HCT116 (cell line): ENCODE measurements at regions not wholly inside any gene's neighbourhood (a gene's known extent, or its start where the extent isn't known, plus 50 kb on each side); places are given as distances from the start of the nearest gene placed in this dataset.

ENCODE experiments used
- ATAC-seq: fragments of 200-7000 bp; cut with Tn5 transposase; 2 replicates; pipeline ENCODE4 v1.9.1; 2020; ENCODE audit warnings: mild to moderate bottlenecking, moderate library complexity
- BruUV-seq: library from RNA; stranded (reverse); fragments of 400-500 nt; replicated peaks from 2 replicates; lab custom pipeline; 2021; lab: Mats Ljungman, UMichigan
- CTCF ChIA-PET: fragments of 300-600 bp; sonication (Branson Sonifier 250); formaldehyde crosslinking; loops from one replicate; lab custom pipeline; 2021; ENCODE audit warnings: antibody characterized with exemption; lab: Charles Lee
- POLR2A ChIA-PET: fragments of 300-600, 350-600 bp; sonication (Branson Sonifier 250); formaldehyde crosslinking; loops from one replicate; lab custom pipeline; 2021; ENCODE audit warnings: antibody characterized with exemption; lab: Charles Lee
- RAD21 ChIA-PET, 2 experiments: fragments of 300-600 bp; sonication (Branson Sonifier 250); formaldehyde crosslinking; loops; one replicate each; lab custom pipeline; 2023; ENCODE audit warnings: low total read pairs in 2 of 2; ENCODE audit not compliant: uncharacterized antibody in 2 of 2, unreplicated experiment in 2 of 2, low non-redundant PET in 1 of 2; lab: Charles Lee
- DNase-seq: peaks from one replicate; pipeline ENCODE4 v3.0.0-alpha.2; 2010; ENCODE audit warnings: low read depth, low spot score
- H2AFZ ChIP-seq: fragments of 200-600 bp; shearing (Covaris generic), sonication (generic); 2 replicates; pipeline ENCODE4 v1.6.1; 2017; ENCODE audit warnings: low read depth, mixed run types, mixed read lengths, antibody characterized with exemption, low read length; ENCODE audit not compliant: poor library complexity, severe bottlenecking
- H3K27ac ChIP-seq: 2 replicates; pipeline ENCODE4 v1.5.1; 2012; ENCODE audit warnings: low read depth, low read length
- H3K27me3 ChIP-seq: fragments of 200-600 bp; sonication (generic); 2 replicates; pipeline ENCODE4 v1.6.1; 2016; ENCODE audit warnings: mixed run types, low read length, mixed read lengths; ENCODE audit not compliant: insufficient read depth
- H3K36me3 ChIP-seq, 2 experiments: fragments of 200-500 bp in 1 of 2; fragments of 200-600 bp in 1 of 2; sonication (Bioruptor generic) in 1 of 2; sonication (generic) in 1 of 2; 2 replicates each; pipeline versions ENCODE4 v1.5.1 to v1.6.1; 2014 to 2016; ENCODE audit warnings: low read length in 2 of 2, inconsistent platforms in 1 of 2, mixed read lengths in 1 of 2, mixed run types in 1 of 2; ENCODE audit not compliant: insufficient read depth in 2 of 2, control insufficient read depth in 1 of 2
- H3K4me1 ChIP-seq, 2 experiments: fragments of 200-600 bp in 1 of 2; sonication (generic) in 1 of 2; 2 replicates each; pipeline versions ENCODE4 v1.5.1 to v1.6.1; 2012 to 2017; ENCODE audit warnings: low read length in 2 of 2, inconsistent platforms in 1 of 2, mild to moderate bottlenecking in 1 of 2, mixed read lengths in 1 of 2, mixed run types in 1 of 2, moderate library complexity in 1 of 2; ENCODE audit not compliant: insufficient read depth in 2 of 2, control insufficient read depth in 1 of 2
- H3K4me2 ChIP-seq: fragments of 200-600 bp; sonication (generic); 2 replicates; pipeline ENCODE4 v1.6.1; 2017; ENCODE audit warnings: mixed run types, low read length, mixed read lengths
- H3K4me3 ChIP-seq, 2 experiments: fragments of 200-600 bp in 1 of 2; sonication (generic) in 1 of 2; replicated peaks in 1 of 2; 2 replicates each; pipeline ENCODE4 v1.5.1; 2011 to 2016; ENCODE audit warnings: low read length in 2 of 2, control low read depth in 1 of 2, low read depth in 1 of 2, mild to moderate bottlenecking in 1 of 2, mixed read lengths in 1 of 2, mixed run types in 1 of 2
- H3K79me2 ChIP-seq: fragments of 200-600 bp; sonication (generic); 2 replicates; pipeline ENCODE4 v1.6.1; 2017; ENCODE audit warnings: mild to moderate bottlenecking, mixed run types, low read length, moderate library complexity, mixed read lengths; ENCODE audit not compliant: insufficient read depth
- H3K9ac ChIP-seq: fragments of 200-600 bp; sonication (generic); 2 replicates; pipeline ENCODE4 v1.6.1; 2016; ENCODE audit warnings: low read length, mixed read lengths
- H3K9me2 ChIP-seq: fragments of 200-600 bp; sonication (generic), shearing (Covaris generic); 2 replicates; pipeline ENCODE4 v1.6.1; 2017; ENCODE audit warnings: mixed run types, mild to moderate bottlenecking, moderate library complexity; ENCODE audit not compliant: insufficient read depth
- H3K9me3 ChIP-seq, 2 experiments: fragments of 200-500 bp in 1 of 2; fragments of 200-600 bp in 1 of 2; sonication (Bioruptor generic) in 1 of 2; sonication (generic) in 1 of 2; 2 replicates each; pipeline ENCODE4 v1.6.1; 2014 to 2017; ENCODE audit warnings: low read length in 2 of 2, mixed read lengths in 2 of 2, inconsistent platforms in 1 of 2, low read depth in 1 of 2, mild to moderate bottlenecking in 1 of 2, mixed run types in 1 of 2, moderate library complexity in 1 of 2; ENCODE audit not compliant: control insufficient read depth in 1 of 2, insufficient read depth in 1 of 2
- H4K20me1 ChIP-seq: fragments of 200-600 bp; sonication (generic), shearing (Covaris generic); 2 replicates; pipeline ENCODE4 v1.6.1; 2017; ENCODE audit warnings: mixed run types, mild to moderate bottlenecking, moderate library complexity; ENCODE audit not compliant: insufficient read depth
- ELF1 ChIP-seq: IDR thresholded peaks from 2 replicates; pipeline ENCODE4 v1.6.1; 2012; ENCODE audit warnings: low read depth, borderline replicate concordance
- EZH2 ChIP-seq: fragments of 200-600 bp; sonication (generic); IDR thresholded peaks from 2 replicates; pipeline ENCODE4 v1.6.1; 2017; ENCODE audit warnings: antibody characterized with exemption, mixed run types
- EZH2phosphoT487 ChIP-seq: fragments of 200-600 bp; IDR thresholded peaks from 2 replicates; pipeline ENCODE4 v1.6.1; 2018; ENCODE audit warnings: antibody characterized with exemption, borderline replicate concordance
- FOSL1 ChIP-seq: IDR thresholded peaks from 2 replicates; pipeline ENCODE4 v1.6.1; 2012; ENCODE audit warnings: low read depth
- POLR2A ChIP-seq: IDR thresholded peaks from 2 replicates; pipeline ENCODE4 v1.7.0; 2011; ENCODE audit warnings: borderline replicate concordance; ENCODE audit not compliant: insufficient read depth, insufficient read length; ENCODE audit errors: extremely low read depth
- SIN3A ChIP-seq: IDR thresholded peaks from 2 replicates; pipeline ENCODE4 v1.6.1; 2012; ENCODE audit warnings: low read depth
- SP1 ChIP-seq: IDR thresholded peaks from 2 replicates; pipeline ENCODE4 v1.6.1; 2012; ENCODE audit warnings: low read depth
- ZFX ChIP-seq: fragments of 450-650 bp; IDR thresholded peaks from 2 replicates; pipeline ENCODE4 v1.6.1; 2017
- intact Hi-C: fragments of 100-400 bp; cut with micrococcal nuclease; formaldehyde crosslinking; loops from 2 replicates; pipeline ENCODE4 v1.10.0; 2022
- TF ChIP-seq, protein P1 (sequence below), 3 experiments: fragments of 200-600 bp in 1 of 3; sonication (generic) in 1 of 3; IDR thresholded peaks in 2 of 3; conservative IDR thresholded peaks in 1 of 3; 2 replicates each; pipeline ENCODE4 v1.5.1; 2012 to 2017; ENCODE audit warnings: low read depth in 2 of 3, low read length in 2 of 3, antibody characterized with exemption in 1 of 3, borderline replicate concordance in 1 of 3, control low read depth in 1 of 3, mild to moderate bottlenecking in 1 of 3, mixed read lengths in 1 of 3, mixed run types in 1 of 3, moderate library complexity in 1 of 3; ENCODE audit not compliant: insufficient read depth in 1 of 3
- TF ChIP-seq, protein P2 (sequence below): IDR thresholded peaks from 2 replicates; pipeline ENCODE4 v1.6.1; 2012

- no peak overlapping the region for H3K27ac ChIP-seq
- H3K4me1 ChIP-seq, result 0 out of 4 replicates have a peak, but pooled peaks cover 0 to 4% of the 10 kb centered on the region in 2 experiments
- ATAC-seq (no peak), DNase-seq (no peak)
- H2AFZ ChIP-seq, result no peak overlapping the region
- TF ChIP-seq EZH2 (no peak), ZFX (no peak), FOSL1 (no peak), SIN3A (no peak), EZH2phosphoT487 (no peak), POLR2A (no peak), SP1 (no peak), ELF1 (no peak)
- TF ChIP-seq, protein P1, sequence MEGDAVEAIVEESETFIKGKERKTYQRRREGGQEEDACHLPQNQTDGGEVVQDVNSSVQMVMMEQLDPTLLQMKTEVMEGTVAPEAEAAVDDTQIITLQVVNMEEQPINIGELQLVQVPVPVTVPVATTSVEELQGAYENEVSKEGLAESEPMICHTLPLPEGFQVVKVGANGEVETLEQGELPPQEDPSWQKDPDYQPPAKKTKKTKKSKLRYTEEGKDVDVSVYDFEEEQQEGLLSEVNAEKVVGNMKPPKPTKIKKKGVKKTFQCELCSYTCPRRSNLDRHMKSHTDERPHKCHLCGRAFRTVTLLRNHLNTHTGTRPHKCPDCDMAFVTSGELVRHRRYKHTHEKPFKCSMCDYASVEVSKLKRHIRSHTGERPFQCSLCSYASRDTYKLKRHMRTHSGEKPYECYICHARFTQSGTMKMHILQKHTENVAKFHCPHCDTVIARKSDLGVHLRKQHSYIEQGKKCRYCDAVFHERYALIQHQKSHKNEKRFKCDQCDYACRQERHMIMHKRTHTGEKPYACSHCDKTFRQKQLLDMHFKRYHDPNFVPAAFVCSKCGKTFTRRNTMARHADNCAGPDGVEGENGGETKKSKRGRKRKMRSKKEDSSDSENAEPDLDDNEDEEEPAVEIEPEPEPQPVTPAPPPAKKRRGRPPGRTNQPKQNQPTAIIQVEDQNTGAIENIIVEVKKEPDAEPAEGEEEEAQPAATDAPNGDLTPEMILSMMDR (IDR thresholded peaks at IDR 0.05 in 2 of 3, conservative IDR thresholded peaks at IDR 0.05 in 1 of 3; ENCODE audit: borderline replicate concordance in 1 of 3, insufficient read depth in 1 of 3, low read depth in 2 of 3, low read length in 2 of 3), result no peak
- TF ChIP-seq, protein P2, sequence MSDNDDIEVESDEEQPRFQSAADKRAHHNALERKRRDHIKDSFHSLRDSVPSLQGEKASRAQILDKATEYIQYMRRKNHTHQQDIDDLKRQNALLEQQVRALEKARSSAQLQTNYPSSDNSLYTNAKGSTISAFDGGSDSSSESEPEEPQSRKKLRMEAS, result no peak
- no peaks in the 10 kb centered on the region for H3K36me3 ChIP-seq
- no TSS peak for BruUV-seq
- H3K4me3 ChIP-seq, result no peak overlapping the region
- no peak overlapping the region for H3K9ac ChIP-seq
- intact Hi-C loops, result no loop called here
- no peaks in the 10 kb centered on the region for H3K9me2 ChIP-seq
- ChIA-PET RAD21 (no interaction called here), POLR2A (no interaction called here), CTCF (no interaction called here)
- no peaks in the 10 kb centered on the region for H4K20me1 ChIP-seq
- no peaks in the 10 kb centered on the region for H3K79me2 ChIP-seq
- H3K4me2 ChIP-seq, result no peak overlapping the region
- peaks cover 11% of the 10 kb centered on the region for H3K27me3 ChIP-seq
- no peaks in the 10 kb centered on the region for H3K9me3 ChIP-seq
These were observed 306.4 kb downstream of the ZSWIM6 start for GRCh38 chr5:61638476-61638875.
